Inferior parietal cortex (tissue), 1 donor: ENCODE measurements at regions not wholly inside any gene's neighbourhood (a gene's known extent, or its start where the extent isn't known, plus 50 kb on each side); places are given as distances from the start of the nearest gene placed in this dataset.

Source experiments
- DNase-seq: peaks from one replicate; pipeline ENCODE4 v3.0.0-alpha.2; 2016; ENCODE audit errors: extremely low spot score

GRCh38 chr21:24127651-24128050 lies 1479.6 kb downstream of the MRPL39 start:
- no peak for DNase-seq

- DNase-seq = no peak
These were observed 1483.5 kb downstream of the MRPL39 start for GRCh38 chr21:24123785-24124184.

GRCh38 chr21:24118738-24119459 lies 1488.4 kb downstream of the MRPL39 start:
- no peak for DNase-seq

- peak; percentile 69 for DNase-seq
These were observed 1492.1 kb downstream of the MRPL39 start for GRCh38 chr21:24115141-24115540.

GRCh38 chr21:24112020-24112419 lies 1495.3 kb downstream of the MRPL39 start:
- no peak for DNase-seq

GRCh38 chr21:24110846-24111245 lies 1496.4 kb downstream of the MRPL39 start:
- DNase-seq = no peak

- no peak for DNase-seq
These were observed 1510.1 kb downstream of the MRPL39 start for GRCh38 chr21:24097181-24097580.

- DNase-seq = no peak
These were observed 1510.6 kb downstream of the MRPL39 start for GRCh38 chr21:24096651-24097050.

- DNase-seq = no peak
These were observed 1514.2 kb downstream of the MRPL39 start for GRCh38 chr21:24093032-24093431.

- DNase-seq = peak; percentile 24
These were observed 1531.1 kb downstream of the MRPL39 start for GRCh38 chr21:24076179-24076578.

- DNase-seq = no peak
These were observed 1551.6 kb downstream of the MRPL39 start for GRCh38 chr21:24055696-24056095.

- no peak for DNase-seq
These were observed 1557.0 kb downstream of the MRPL39 start for GRCh38 chr21:24050231-24050630.

GRCh38 chr21:24046829-24047443 lies 1560.3 kb downstream of the MRPL39 start:
- no peak for DNase-seq

- peak; percentile 98 for DNase-seq
These were observed 1561.5 kb downstream of the MRPL39 start for GRCh38 chr21:24045775-24046215.

- no peak for DNase-seq
These were observed 1561.9 kb downstream of the MRPL39 start for GRCh38 chr21:24045373-24045772.

GRCh38 chr21:24042687-24043086 lies 1564.6 kb downstream of the MRPL39 start:
- no peak for DNase-seq

GRCh38 chr21:24032709-24033232 lies 1574.5 kb downstream of the MRPL39 start:
- DNase-seq = no peak

GRCh38 chr21:24027396-24027795 lies 1579.9 kb downstream of the MRPL39 start:
- no peak for DNase-seq

GRCh38 chr21:24025101-24025500 lies 1582.2 kb downstream of the MRPL39 start:
- DNase-seq = no peak

- no peak for DNase-seq
These were observed 1583.3 kb downstream of the MRPL39 start for GRCh38 chr21:24023936-24024335.

- no peak for DNase-seq
These were observed 1583.9 kb downstream of the MRPL39 start for GRCh38 chr21:24023402-24023801.

- DNase-seq = no peak
These were observed 1592.9 kb downstream of the MRPL39 start for GRCh38 chr21:24014381-24014780.

GRCh38 chr21:24011087-24011486 lies 1596.2 kb downstream of the MRPL39 start:
- no peak for DNase-seq
